ENCODE measurements at regions not wholly inside any gene's neighbourhood (a gene's known extent, or its start where the extent isn't known, plus 50 kb on each side); places are given as distances from the start of the nearest gene placed in this dataset.

DNA sequence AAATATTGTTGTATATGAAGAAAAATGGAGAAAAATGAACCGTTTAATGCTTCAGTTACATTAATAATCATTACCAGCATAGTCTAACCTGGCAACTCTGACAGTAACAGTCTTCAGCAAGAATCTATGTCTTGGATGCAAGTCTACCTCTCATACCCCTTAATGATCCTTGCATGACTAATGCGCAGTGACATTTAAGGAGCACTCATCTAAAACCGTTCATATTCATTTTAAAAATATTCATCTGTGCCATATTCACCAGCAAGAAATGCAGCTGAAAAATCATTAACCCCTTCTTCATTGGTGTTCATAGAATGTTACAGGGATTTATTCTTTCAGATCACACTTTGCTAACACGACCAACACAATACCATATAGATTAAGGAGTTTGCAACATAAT lies 227.2 kb upstream of the ASCC3 start:
- TF ChIP-seq, protein P1, sequence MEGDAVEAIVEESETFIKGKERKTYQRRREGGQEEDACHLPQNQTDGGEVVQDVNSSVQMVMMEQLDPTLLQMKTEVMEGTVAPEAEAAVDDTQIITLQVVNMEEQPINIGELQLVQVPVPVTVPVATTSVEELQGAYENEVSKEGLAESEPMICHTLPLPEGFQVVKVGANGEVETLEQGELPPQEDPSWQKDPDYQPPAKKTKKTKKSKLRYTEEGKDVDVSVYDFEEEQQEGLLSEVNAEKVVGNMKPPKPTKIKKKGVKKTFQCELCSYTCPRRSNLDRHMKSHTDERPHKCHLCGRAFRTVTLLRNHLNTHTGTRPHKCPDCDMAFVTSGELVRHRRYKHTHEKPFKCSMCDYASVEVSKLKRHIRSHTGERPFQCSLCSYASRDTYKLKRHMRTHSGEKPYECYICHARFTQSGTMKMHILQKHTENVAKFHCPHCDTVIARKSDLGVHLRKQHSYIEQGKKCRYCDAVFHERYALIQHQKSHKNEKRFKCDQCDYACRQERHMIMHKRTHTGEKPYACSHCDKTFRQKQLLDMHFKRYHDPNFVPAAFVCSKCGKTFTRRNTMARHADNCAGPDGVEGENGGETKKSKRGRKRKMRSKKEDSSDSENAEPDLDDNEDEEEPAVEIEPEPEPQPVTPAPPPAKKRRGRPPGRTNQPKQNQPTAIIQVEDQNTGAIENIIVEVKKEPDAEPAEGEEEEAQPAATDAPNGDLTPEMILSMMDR (conservative IDR thresholded peaks at IDR 0.05; ENCODE audit: low read length) = no peak
- no peak for TF ChIP-seq EZH2phosphoT487 (IDR thresholded peaks at IDR 0.05; ENCODE audit: borderline replicate concordance, low read depth, low read length)
- ChIA-PET CTCF (ENCODE audit: unreplicated experiment) (no interaction called here), POLR2A (no interaction called here)
- Histone ChIP-seq H3K4me1 (ENCODE audit: insufficient read depth, low read length, poor library complexity, severe bottlenecking) (no peaks in the 10 kb centered on the region), H3K27ac (ENCODE audit: low read depth, low read length, poor library complexity, severe bottlenecking) (no peak overlapping the region), H4K20me1 (ENCODE audit: insufficient read depth, low read length) (no peaks in the 10 kb centered on the region), H3K79me2 (ENCODE audit: insufficient read depth, low read depth, low read length) (no peaks in the 10 kb centered on the region), H3K4me3 (ENCODE audit: low read depth, low read length, poor library complexity, severe bottlenecking) (no peak overlapping the region), H3K4me2 (ENCODE audit: low read length) (no peak overlapping the region), H3K9me2 (ENCODE audit: insufficient read depth, low read length) (no peaks in the 10 kb centered on the region), H3K9me3 (ENCODE audit: low read length) (no peaks in the 10 kb centered on the region), H2AFZ (ENCODE audit: low read length) (no peak overlapping the region), H3K36me3 (ENCODE audit: insufficient read depth, low read length) (no peaks in the 10 kb centered on the region)
- intact Hi-C loops (cut with micrococcal nuclease; ENCODE audit: unreplicated experiment) = no loop called here
- no TSS peak for BruUV-seq (replicated peaks)
- no peak for DNase-seq (ENCODE audit: low spot score)

DNA sequence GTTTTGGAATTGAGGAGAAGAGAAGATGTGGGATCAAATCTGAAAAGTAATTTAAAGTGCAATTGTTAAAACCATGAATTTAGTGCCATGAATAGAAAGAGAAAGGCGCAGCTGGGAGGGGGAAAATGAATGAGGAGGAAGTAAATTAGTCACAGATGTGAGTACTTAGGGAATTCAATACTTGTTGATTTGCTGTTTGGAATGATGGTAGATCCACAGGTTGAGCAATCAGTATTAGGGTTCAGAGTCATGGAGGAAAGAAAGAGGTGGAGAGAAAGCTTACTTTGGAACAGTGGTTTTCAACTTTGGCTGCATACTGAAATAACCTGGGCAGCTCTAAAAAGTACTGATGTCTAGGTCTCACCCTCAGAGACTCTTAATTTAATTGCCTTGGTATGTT lies 229.7 kb upstream of the ASCC3 start:
- no peaks in the 10 kb centered on the region for H3K79me2 ChIP-seq (ENCODE audit: insufficient read depth, low read depth, low read length)
- H3K4me2 ChIP-seq (ENCODE audit: low read length) = no peak overlapping the region
- TF ChIP-seq, protein P1 (conservative IDR thresholded peaks at IDR 0.05; ENCODE audit: low read length) = no peak
- no peak for TF ChIP-seq EZH2phosphoT487 (IDR thresholded peaks at IDR 0.05; ENCODE audit: borderline replicate concordance, low read depth, low read length)
- H3K4me3 ChIP-seq (ENCODE audit: low read depth, low read length, poor library complexity, severe bottlenecking) = no peak overlapping the region
- no peak overlapping the region for H2AFZ ChIP-seq (ENCODE audit: low read length)
- no peaks in the 10 kb centered on the region for H3K9me2 ChIP-seq (ENCODE audit: insufficient read depth, low read length)
- no peaks in the 10 kb centered on the region for H4K20me1 ChIP-seq (ENCODE audit: insufficient read depth, low read length)
- H3K4me1 ChIP-seq (ENCODE audit: insufficient read depth, low read length, poor library complexity, severe bottlenecking) = no peaks in the 10 kb centered on the region
- no peaks in the 10 kb centered on the region for H3K36me3 ChIP-seq (ENCODE audit: insufficient read depth, low read length)
- intact Hi-C loops (cut with micrococcal nuclease; ENCODE audit: unreplicated experiment) = no loop called here
- no peak overlapping the region for H3K27ac ChIP-seq (ENCODE audit: low read depth, low read length, poor library complexity, severe bottlenecking)
- no TSS peak for BruUV-seq (replicated peaks)
- POLR2A ChIA-PET = interaction anchor here (0.6 to 0.9 kb wide), 3 partner anchors 30 to 413 kb away, joined by 3 read pairs; no protein-coding TSS in a partner anchor
- DNase-seq (ENCODE audit: low spot score) = no peak
- CTCF ChIA-PET (ENCODE audit: unreplicated experiment) = no interaction called here
- no peaks in the 10 kb centered on the region for H3K9me3 ChIP-seq (ENCODE audit: low read length)

DNA sequence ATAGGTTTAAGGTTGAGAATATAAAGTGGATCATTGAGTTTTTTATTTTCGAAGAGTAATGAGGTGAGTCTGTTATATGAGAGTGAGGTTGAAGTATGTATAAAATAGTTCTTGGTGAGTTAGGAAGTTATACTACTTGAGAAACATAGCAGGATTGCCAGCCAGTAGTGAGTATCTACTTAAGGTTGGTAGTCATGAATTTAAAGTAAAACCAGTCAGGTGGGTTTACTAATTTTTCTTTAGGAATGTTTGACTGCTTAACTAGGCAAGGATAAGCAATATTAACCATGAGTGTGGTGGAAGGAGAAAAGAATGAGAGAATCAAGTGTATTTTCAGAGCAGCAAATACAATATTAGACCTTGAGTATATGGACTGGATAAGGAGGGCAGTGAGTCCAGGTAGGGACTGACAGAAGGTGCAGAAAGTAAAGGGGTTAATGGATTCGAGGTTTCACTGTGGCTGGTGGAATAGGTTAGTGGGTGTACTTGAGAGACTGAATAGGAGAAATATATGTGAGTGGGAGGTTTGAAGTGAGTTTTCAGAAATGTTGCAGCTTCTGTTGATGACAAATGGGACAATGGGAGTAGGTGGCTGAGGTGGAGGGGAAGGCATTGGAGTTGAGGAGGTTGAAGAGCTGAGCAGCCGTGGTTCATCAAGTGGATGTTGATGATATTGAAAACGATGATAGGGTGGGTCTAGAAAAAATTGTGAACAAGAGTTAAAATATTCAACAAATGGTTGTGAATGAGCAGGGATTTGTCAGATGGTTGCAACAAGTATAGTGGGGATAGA lies 232.5 kb upstream of the ASCC3 start:
- no peak overlapping the region for H3K4me3 ChIP-seq (ENCODE audit: low read depth, low read length, poor library complexity, severe bottlenecking)
- intact Hi-C loops (cut with micrococcal nuclease; ENCODE audit: unreplicated experiment) = no loop called here
- H3K4me2 ChIP-seq (ENCODE audit: low read length) = no peak overlapping the region
- BruUV-seq (replicated peaks) = no TSS peak
- ChIA-PET CTCF (ENCODE audit: unreplicated experiment) (no interaction called here), POLR2A (no interaction called here)
- TF ChIP-seq, protein P1 (conservative IDR thresholded peaks at IDR 0.05; ENCODE audit: low read length) = no peak
- TF ChIP-seq EZH2phosphoT487 (IDR thresholded peaks at IDR 0.05; ENCODE audit: borderline replicate concordance, low read depth, low read length) = no peak
- no peaks in the 10 kb centered on the region for H3K36me3 ChIP-seq (ENCODE audit: insufficient read depth, low read length)
- no peaks in the 10 kb centered on the region for H3K9me3 ChIP-seq (ENCODE audit: low read length)
- H3K27ac ChIP-seq (ENCODE audit: low read depth, low read length, poor library complexity, severe bottlenecking) = no peak overlapping the region
- no peaks in the 10 kb centered on the region for H3K79me2 ChIP-seq (ENCODE audit: insufficient read depth, low read depth, low read length)
- H4K20me1 ChIP-seq (ENCODE audit: insufficient read depth, low read length) = no peaks in the 10 kb centered on the region
- no peak for DNase-seq (ENCODE audit: low spot score)
- no peaks in the 10 kb centered on the region for H3K9me2 ChIP-seq (ENCODE audit: insufficient read depth, low read length)
- no peaks in the 10 kb centered on the region for H3K4me1 ChIP-seq (ENCODE audit: insufficient read depth, low read length, poor library complexity, severe bottlenecking)
- H2AFZ ChIP-seq (ENCODE audit: low read length) = no peak overlapping the region

Data from OCI-LY7 (cell line).